ENCODE measurements at regions not wholly inside any gene's neighbourhood (a gene's known extent, or its start where the extent isn't known, plus 50 kb on each side); places are given as distances from the start of the nearest gene placed in this dataset.

GRCh38 chr5:101950019-101950418 lies 346.1 kb downstream of the SLCO4C1 start:
- Histone ChIP-seq H3K27me3 (ENCODE audit: insufficient read depth, low read depth, low read length) (no peaks in the 10 kb centered on the region), H3K9me3 (ENCODE audit: low read length) (no peaks in the 10 kb centered on the region), H3K4me3 (ENCODE audit: low read length) (no peak overlapping the region), H3K79me2 (replicated peaks; ENCODE audit: insufficient read depth, low read length) (no peaks in the 10 kb centered on the region), H3K4me2 (ENCODE audit: low read length) (no peak overlapping the region), H3K9ac (ENCODE audit: low read length) (no peak overlapping the region), H3K9me2 (ENCODE audit: insufficient read depth, low read length) (no peaks in the 10 kb centered on the region), H3K27ac (ENCODE audit: low read length) (no peak overlapping the region), H3F3A (ENCODE audit: insufficient read depth, low read length, poor library complexity, severe bottlenecking) (no peaks in the 10 kb centered on the region), H3K36me3 (ENCODE audit: insufficient read depth, low read length) (no peaks in the 10 kb centered on the region), H4K20me1 (ENCODE audit: insufficient read depth) (no peaks in the 10 kb centered on the region), H2AFZ (ENCODE audit: low read depth, low read length) (no peak overlapping the region)
- TF ChIP-seq, protein P1, sequence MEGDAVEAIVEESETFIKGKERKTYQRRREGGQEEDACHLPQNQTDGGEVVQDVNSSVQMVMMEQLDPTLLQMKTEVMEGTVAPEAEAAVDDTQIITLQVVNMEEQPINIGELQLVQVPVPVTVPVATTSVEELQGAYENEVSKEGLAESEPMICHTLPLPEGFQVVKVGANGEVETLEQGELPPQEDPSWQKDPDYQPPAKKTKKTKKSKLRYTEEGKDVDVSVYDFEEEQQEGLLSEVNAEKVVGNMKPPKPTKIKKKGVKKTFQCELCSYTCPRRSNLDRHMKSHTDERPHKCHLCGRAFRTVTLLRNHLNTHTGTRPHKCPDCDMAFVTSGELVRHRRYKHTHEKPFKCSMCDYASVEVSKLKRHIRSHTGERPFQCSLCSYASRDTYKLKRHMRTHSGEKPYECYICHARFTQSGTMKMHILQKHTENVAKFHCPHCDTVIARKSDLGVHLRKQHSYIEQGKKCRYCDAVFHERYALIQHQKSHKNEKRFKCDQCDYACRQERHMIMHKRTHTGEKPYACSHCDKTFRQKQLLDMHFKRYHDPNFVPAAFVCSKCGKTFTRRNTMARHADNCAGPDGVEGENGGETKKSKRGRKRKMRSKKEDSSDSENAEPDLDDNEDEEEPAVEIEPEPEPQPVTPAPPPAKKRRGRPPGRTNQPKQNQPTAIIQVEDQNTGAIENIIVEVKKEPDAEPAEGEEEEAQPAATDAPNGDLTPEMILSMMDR (IDR thresholded peaks at IDR 0.05; ENCODE audit: poor library complexity, severe bottlenecking), result no peak
- TF ChIP-seq EZH2 (IDR thresholded peaks at IDR 0.05; ENCODE audit: borderline replicate concordance, insufficient read depth, low read length, poor library complexity, severe bottlenecking) (no peak), EP300 (conservative IDR thresholded peaks at IDR 0.05; ENCODE audit: poor library complexity, severe bottlenecking) (no peak), POLR2AphosphoS5 (IDR thresholded peaks at IDR 0.05) (no peak), MXI1 (conservative IDR thresholded peaks at IDR 0.05; ENCODE audit: poor library complexity, severe bottlenecking) (no peak), TAF1 (IDR thresholded peaks at IDR 0.05; ENCODE audit: low read depth) (no peak), RAD21 (conservative IDR thresholded peaks at IDR 0.05) (no peak), SMC3 (conservative IDR thresholded peaks at IDR 0.05; ENCODE audit: poor library complexity) (no peak)
- TF ChIP-seq, protein P2, sequence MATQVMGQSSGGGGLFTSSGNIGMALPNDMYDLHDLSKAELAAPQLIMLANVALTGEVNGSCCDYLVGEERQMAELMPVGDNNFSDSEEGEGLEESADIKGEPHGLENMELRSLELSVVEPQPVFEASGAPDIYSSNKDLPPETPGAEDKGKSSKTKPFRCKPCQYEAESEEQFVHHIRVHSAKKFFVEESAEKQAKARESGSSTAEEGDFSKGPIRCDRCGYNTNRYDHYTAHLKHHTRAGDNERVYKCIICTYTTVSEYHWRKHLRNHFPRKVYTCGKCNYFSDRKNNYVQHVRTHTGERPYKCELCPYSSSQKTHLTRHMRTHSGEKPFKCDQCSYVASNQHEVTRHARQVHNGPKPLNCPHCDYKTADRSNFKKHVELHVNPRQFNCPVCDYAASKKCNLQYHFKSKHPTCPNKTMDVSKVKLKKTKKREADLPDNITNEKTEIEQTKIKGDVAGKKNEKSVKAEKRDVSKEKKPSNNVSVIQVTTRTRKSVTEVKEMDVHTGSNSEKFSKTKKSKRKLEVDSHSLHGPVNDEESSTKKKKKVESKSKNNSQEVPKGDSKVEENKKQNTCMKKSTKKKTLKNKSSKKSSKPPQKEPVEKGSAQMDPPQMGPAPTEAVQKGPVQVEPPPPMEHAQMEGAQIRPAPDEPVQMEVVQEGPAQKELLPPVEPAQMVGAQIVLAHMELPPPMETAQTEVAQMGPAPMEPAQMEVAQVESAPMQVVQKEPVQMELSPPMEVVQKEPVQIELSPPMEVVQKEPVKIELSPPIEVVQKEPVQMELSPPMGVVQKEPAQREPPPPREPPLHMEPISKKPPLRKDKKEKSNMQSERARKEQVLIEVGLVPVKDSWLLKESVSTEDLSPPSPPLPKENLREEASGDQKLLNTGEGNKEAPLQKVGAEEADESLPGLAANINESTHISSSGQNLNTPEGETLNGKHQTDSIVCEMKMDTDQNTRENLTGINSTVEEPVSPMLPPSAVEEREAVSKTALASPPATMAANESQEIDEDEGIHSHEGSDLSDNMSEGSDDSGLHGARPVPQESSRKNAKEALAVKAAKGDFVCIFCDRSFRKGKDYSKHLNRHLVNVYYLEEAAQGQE (IDR thresholded peaks at IDR 0.05; ENCODE audit: borderline replicate concordance), result no peak

- Histone ChIP-seq H3K9me2 (ENCODE audit: insufficient read depth, low read length) (no peaks in the 10 kb centered on the region), H3K27me3 (ENCODE audit: insufficient read depth, low read depth, low read length) (no peaks in the 10 kb centered on the region), H2AFZ (ENCODE audit: low read depth, low read length) (no peak overlapping the region), H3K9me3 (ENCODE audit: low read length) (no peaks in the 10 kb centered on the region), H4K20me1 (ENCODE audit: insufficient read depth) (no peaks in the 10 kb centered on the region), H3K79me2 (replicated peaks; ENCODE audit: insufficient read depth, low read length) (no peaks in the 10 kb centered on the region), H3K4me2 (ENCODE audit: low read length) (no peak overlapping the region), H3K27ac (ENCODE audit: low read length) (no peak overlapping the region), H3F3A (ENCODE audit: insufficient read depth, low read length, poor library complexity, severe bottlenecking) (no peaks in the 10 kb centered on the region), H3K36me3 (ENCODE audit: insufficient read depth, low read length) (no peaks in the 10 kb centered on the region), H3K9ac (ENCODE audit: low read length) (no peak overlapping the region), H3K4me3 (ENCODE audit: low read length) (no peak overlapping the region)
- TF ChIP-seq, protein P1 (IDR thresholded peaks at IDR 0.05; ENCODE audit: poor library complexity, severe bottlenecking), result no peak
- no peak for TF ChIP-seq MXI1 (conservative IDR thresholded peaks at IDR 0.05; ENCODE audit: poor library complexity, severe bottlenecking)
- no peak for TF ChIP-seq RAD21 (conservative IDR thresholded peaks at IDR 0.05)
- TF ChIP-seq, protein P2 (IDR thresholded peaks at IDR 0.05; ENCODE audit: borderline replicate concordance), result no peak
- no peak for TF ChIP-seq EP300 (conservative IDR thresholded peaks at IDR 0.05; ENCODE audit: poor library complexity, severe bottlenecking)
- TF ChIP-seq SMC3 (conservative IDR thresholded peaks at IDR 0.05; ENCODE audit: poor library complexity), result no peak
- TF ChIP-seq POLR2AphosphoS5 (IDR thresholded peaks at IDR 0.05), result no peak
Observed at GRCh38 chr5:101948615-101949014, 347.5 kb downstream of the SLCO4C1 start.
